Fibroblast of lung (primary cell): ENCODE measurements at regions not wholly inside any gene's neighbourhood (a gene's known extent, or its start where the extent isn't known, plus 50 kb on each side); places are given as distances from the start of the nearest gene placed in this dataset.

Experiments used
- DNase-seq, 2 donors: peaks; one replicate each; pipeline versions ENCODE4 v3.0.0 to v3.0.0-alpha.2; 2010; ENCODE audit warnings: low read depth in 2 of 2
- H2AFZ ChIP-seq: 2 replicates; pipeline ENCODE4 v1.5.1; 2012; ENCODE audit warnings: low read length, control low read depth, inconsistent platforms
- H3K27ac ChIP-seq: 2 replicates; pipeline ENCODE4 v1.5.1; 2011; ENCODE audit warnings: low read length, control low read depth; ENCODE audit not compliant: insufficient read depth
- H3K27me3 ChIP-seq: 2 replicates; pipeline ENCODE4 v1.5.1; 2011; ENCODE audit warnings: mild to moderate bottlenecking, low read length; ENCODE audit not compliant: control insufficient read depth, insufficient read depth
- H3K36me3 ChIP-seq: 2 replicates; pipeline ENCODE4 v1.5.1; 2011; ENCODE audit warnings: low read length; ENCODE audit not compliant: control insufficient read depth, insufficient read depth
- H3K4me1 ChIP-seq: 2 replicates; pipeline ENCODE4 v1.5.1; 2011; ENCODE audit warnings: low read length; ENCODE audit not compliant: control insufficient read depth, insufficient read depth; ENCODE audit errors: extremely low read depth
- H3K4me2 ChIP-seq: 2 replicates; pipeline ENCODE4 v1.5.1; 2011; ENCODE audit warnings: low read length, control low read depth; ENCODE audit not compliant: insufficient read depth; ENCODE audit errors: extremely low read depth
- H3K4me3 ChIP-seq, 4 experiments: fragments of 200-600 bp in 1 of 4; sonication (generic) in 1 of 4; replicated peaks in 1 of 4; 2 replicates each; pipeline ENCODE4 v1.5.1; 2011 to 2016; ENCODE audit warnings: low read length in 4 of 4, low read depth in 3 of 4, mild to moderate bottlenecking in 3 of 4, control low read depth in 2 of 4, inconsistent platforms in 1 of 4, mixed read lengths in 1 of 4; ENCODE audit not compliant: insufficient read depth in 1 of 4; ENCODE audit errors: control extremely low read depth in 1 of 4
- H3K79me2 ChIP-seq: 2 replicates; pipeline ENCODE4 v1.5.1; 2012; ENCODE audit warnings: mild to moderate bottlenecking, low read length, inconsistent platforms; ENCODE audit not compliant: control insufficient read depth, insufficient read depth
- H3K9ac ChIP-seq: 2 replicates; pipeline ENCODE4 v1.5.1; 2011; ENCODE audit warnings: mild to moderate bottlenecking, low read length, control low read depth; ENCODE audit not compliant: insufficient read depth
- H3K9me3 ChIP-seq: 2 replicates; pipeline ENCODE4 v1.5.1; 2012; ENCODE audit warnings: low read depth, low read length; ENCODE audit not compliant: control insufficient read depth, insufficient read depth
- H4K20me1 ChIP-seq: 2 replicates; pipeline ENCODE4 v1.5.1; 2011; ENCODE audit warnings: low read length; ENCODE audit not compliant: control insufficient read depth, insufficient read depth; ENCODE audit errors: extremely low read depth
- CTCF ChIP-seq, 2 donors: IDR thresholded peaks in 1 of 2; conservative IDR thresholded peaks in 1 of 2; 1 replicate in 1 of 2; 2 replicates in 1 of 2; pipeline ENCODE4 v1.5.1; 2011 to 2012; ENCODE audit warnings: low read length in 2 of 2, control low read depth in 1 of 2, inconsistent platforms in 1 of 2, low read depth in 1 of 2, mild to moderate bottlenecking in 1 of 2
- EZH2 ChIP-seq: IDR thresholded peaks from 2 replicates; pipeline ENCODE4 v1.5.1; 2012; ENCODE audit warnings: low read length, control low read depth, mild to moderate bottlenecking; ENCODE audit errors: missing control alignments

DNA sequence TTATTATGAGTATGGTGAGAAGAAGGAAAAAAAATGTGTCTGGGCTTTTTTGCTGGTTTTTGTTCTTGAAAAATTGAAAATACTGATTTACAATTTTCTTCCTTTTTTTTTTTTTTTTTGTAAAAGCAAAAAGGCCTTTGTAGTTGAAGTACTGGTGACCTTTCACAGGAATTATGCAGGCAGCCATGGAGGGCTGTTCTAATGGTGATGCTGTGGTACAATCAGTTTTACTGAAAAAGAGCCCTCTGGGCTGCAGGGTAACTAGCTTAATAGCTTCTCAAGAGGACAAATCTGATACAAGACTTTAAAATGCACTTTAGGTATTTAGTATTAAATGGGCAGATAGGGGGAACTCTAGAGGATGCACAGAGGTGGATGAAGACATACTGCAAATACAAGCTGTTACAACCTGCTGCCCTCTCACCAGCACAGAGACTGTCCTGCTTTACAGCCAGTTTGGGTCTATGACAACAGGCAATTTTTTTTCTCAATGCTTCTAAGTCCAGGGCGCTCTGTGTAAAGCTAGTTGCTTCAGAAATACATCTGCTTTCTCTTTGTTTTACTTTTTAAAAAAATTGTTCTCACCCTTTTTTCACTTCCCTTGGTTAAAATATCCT is 61.6 kb upstream of the HS3ST5 start:
- TF ChIP-seq EZH2 = no peak
- TF ChIP-seq CTCF (conservative IDR thresholded peaks at IDR 0.05 in 1 of 2, IDR thresholded peaks at IDR 0.05 in 1 of 2; ENCODE audit: low read depth in 1 of 2, low read length in 2 of 2) = no peak
- H3K9ac ChIP-seq = no peak overlapping the region

DNA sequence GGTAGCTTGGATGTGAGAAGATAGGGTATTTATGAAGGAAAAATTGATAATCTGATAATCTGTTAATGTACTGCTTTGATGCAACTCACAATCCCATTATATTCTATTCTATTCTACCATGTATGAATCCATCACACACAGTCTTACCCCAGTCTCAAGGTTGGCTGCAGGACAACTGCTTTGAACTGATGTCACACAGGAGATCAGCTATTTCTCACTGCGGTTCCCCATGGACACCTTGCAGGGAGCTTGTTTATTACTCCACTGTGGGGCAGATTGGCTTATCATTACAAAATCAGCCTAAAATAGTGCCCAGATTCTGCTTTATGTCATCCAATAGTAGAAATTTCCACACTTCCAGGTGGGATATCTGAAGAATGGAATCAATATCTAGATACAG is 61.0 kb upstream of the HS3ST5 start:
- Histone ChIP-seq H3K9me3 (no peaks in the 10 kb centered on the region), H3K4me2 (no peak overlapping the region), H3K4me1 (no peaks in the 10 kb centered on the region), H4K20me1 (no peaks in the 10 kb centered on the region), H3K79me2 (no peaks in the 10 kb centered on the region), H3K9ac (no peak overlapping the region), H3K27me3 (no peaks in the 10 kb centered on the region), H3K27ac (no peak overlapping the region), H2AFZ (no peak overlapping the region), H3K36me3 (no peaks in the 10 kb centered on the region), H3K4me3 (no peak overlapping the region)
- no peak for DNase-seq
- no peak for TF ChIP-seq EZH2
- no peak for TF ChIP-seq CTCF (conservative IDR thresholded peaks at IDR 0.05 in 1 of 2, IDR thresholded peaks at IDR 0.05 in 1 of 2; ENCODE audit: low read depth in 1 of 2, low read length in 2 of 2)

More for the DNA sequence above, 61.6 kb upstream of the HS3ST5 start:
- Histone ChIP-seq H3K4me2 (no peak overlapping the region), H3K27ac (no peak overlapping the region), H2AFZ (no peak overlapping the region), H3K9me3 (no peaks in the 10 kb centered on the region), H3K79me2 (no peaks in the 10 kb centered on the region), H3K36me3 (no peaks in the 10 kb centered on the region), H3K4me1 (no peaks in the 10 kb centered on the region), H3K4me3 (no peak overlapping the region), H4K20me1 (no peaks in the 10 kb centered on the region), H3K27me3 (no peaks in the 10 kb centered on the region)
- DNase-seq = no peak

DNA sequence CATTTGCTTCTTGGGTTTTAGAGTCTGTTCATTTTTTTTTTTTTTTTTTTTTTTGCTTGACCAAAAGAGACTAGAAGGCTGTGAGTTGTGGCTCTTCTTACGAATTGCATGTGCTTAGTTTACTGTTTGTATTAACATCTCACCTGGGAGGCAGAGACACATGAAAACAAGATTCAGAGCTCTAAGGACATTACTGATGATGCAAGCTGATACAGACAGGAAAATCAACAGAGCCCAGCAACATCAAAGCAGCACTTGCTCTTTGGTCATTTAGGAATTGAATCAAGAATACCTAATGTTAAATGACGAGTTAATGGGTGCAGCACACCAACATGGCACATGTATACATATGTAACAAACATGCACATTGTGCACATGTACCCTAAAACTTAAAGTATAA is 55.7 kb upstream of the HS3ST5 start:
- no peak overlapping the region for H3K4me2 ChIP-seq
- H3K9me3 ChIP-seq = no peaks in the 10 kb centered on the region
- DNase-seq = no peak
- H3K4me3 ChIP-seq = no peak overlapping the region
- H3K36me3 ChIP-seq = no peaks in the 10 kb centered on the region
- H3K9ac ChIP-seq = no peak overlapping the region
- no peaks in the 10 kb centered on the region for H3K79me2 ChIP-seq
- TF ChIP-seq EZH2 (no peak), CTCF (conservative IDR thresholded peaks at IDR 0.05 in 1 of 2, IDR thresholded peaks at IDR 0.05 in 1 of 2; ENCODE audit: low read depth in 1 of 2, low read length in 2 of 2) (no peak)
- no peaks in the 10 kb centered on the region for H3K27me3 ChIP-seq
- H3K27ac ChIP-seq = no peak overlapping the region
- H2AFZ ChIP-seq = no peak overlapping the region
- H4K20me1 ChIP-seq = no peaks in the 10 kb centered on the region
- H3K4me1 ChIP-seq = no peaks in the 10 kb centered on the region
